HG02571 (cell line): ENCODE measurements at regions not wholly inside any gene's neighbourhood (a gene's known extent, or its start where the extent isn't known, plus 50 kb on each side); places are given as distances from the start of the nearest gene placed in this dataset.
"Not testable (repeated sequence)": the region's sequence is repeated elsewhere in the genome, so short reads cannot be mapped to it uniquely, and the experiment has no call there.

Experiments used
- ATAC-seq: cut with Tn5 transposase; IDR thresholded peaks from one replicate; pipeline ENCODE4 v1.9.1; 2021; ENCODE audit warnings: mild to moderate bottlenecking, moderate library complexity; ENCODE audit not compliant: unreplicated experiment

DNA sequence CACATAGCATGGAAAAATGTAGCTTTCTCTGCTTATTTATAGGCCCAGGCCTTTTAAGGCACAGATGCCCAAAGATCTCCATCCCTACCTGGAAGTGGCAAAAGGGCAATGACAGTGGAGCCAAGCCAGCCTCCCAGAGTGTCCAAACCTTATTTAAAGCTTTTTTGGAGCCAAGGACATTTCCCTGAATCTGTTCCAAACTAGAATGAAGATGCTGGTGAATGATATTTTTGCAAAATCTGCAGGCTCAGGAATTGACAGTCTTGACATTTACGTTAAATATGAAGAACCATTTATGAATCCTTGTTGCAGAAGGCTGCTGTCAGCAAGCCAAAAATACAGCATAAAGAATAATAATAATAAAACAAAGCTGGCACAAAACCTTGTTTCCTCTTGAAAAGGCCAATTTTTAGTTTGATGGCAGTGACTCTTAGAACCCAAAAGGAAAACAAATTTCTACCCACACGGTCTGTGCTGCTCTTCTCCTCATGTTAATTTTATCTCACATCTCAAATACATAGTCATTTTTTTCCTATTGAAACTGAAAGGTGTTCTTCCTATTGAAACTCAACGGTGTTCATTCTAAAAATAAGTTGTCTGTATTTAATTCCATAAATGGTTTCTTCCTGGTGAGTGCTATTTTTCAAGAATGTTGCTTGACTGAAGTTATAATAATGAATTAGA lies 206.3 kb upstream of the TBL1X start:
- no peak for ATAC-seq

DNA sequence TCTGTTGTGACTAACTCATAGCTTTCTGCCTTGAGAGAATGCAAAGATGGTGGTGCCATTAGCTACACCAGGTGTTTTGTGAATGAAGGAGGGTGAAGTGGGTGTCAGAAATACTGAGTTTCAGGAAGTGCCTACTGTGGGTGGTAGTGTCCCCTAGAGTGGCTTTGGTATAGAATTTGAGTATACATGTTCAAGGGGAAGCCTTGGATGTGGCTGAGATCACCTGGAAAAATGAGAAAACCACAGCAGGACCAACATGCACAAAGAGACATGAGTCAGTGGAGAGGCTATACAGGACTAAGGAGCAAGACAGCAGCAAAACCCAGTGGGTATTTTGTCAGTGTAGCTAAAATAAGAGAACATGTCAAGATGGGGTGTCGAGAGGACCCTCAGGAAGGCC lies 204.3 kb upstream of the TBL1X start:
- ATAC-seq, result no peak

DNA sequence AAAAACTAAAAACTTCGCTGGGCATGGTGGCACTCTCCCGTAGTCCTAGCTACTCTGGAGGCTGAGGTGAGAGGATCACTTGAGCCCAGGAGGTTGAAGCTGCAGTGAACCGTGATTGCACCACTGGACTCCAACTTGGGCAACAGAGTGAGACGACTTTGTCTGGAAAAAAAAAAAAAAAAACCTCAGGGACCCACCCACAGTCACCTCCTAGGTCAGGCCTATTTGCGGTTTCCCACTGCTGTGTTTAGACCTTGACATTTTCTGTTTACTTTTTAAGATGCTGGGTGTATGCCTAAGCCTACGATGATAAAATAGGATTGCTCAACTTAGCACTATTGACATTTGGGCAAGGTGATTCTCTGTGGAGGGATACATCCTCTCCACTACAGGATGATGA lies 197.4 kb upstream of the TBL1X start:
- ATAC-seq, result no peak

DNA sequence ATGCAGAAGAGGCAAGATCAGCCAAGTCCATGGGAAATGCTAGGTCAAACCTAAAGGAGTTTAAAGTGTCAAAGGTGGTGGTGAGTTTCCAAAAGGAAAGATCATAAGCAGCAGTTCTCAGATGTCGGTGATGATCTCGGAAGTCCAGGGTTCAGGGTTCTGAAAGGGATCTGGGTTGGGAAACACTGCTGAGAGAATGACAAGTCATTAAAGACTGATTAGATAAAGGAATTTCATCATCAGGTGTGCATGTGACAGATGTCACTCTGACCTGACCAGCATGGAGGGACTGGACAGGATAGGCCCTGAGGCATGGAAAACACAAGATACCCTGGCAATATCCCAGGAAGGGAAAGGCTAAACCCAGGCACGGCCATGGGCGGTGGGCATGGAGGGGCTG lies 195.7 kb upstream of the TBL1X start:
- ATAC-seq, result no peak

DNA sequence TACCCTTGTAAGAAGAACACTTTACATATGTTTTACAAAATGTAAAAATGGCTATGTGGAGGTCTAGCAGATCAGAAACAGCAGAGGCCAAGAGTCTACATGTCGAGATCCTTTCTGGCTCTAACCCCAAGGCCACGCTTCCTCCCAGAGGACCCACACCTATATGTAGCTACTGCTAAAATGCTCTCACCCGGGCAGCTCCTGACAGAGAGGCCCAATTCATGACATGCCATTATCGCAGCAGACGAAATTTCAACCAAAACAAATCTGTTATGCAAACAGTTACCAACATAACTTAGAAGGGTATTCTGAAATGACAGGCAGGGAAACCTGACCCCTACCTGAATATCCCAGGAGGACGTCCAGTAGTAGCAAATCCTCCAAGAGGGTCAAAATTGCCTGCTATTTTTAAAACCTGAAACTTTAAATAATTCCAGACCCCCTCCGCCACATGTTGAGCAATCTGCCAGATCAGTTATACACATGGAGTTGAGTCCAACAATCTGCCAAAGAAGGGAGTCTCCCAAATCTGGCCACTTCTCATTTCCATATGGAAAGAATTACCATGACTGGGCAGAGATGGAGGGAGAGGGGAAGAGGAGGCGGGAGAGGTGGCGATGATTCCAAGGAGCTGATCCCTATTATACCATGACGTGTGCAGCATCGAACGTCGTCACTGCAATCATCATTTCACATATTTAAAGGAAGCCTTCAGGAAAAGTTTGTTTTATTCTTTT lies 192.9 kb upstream of the TBL1X start:
- ATAC-seq, result no peak

DNA sequence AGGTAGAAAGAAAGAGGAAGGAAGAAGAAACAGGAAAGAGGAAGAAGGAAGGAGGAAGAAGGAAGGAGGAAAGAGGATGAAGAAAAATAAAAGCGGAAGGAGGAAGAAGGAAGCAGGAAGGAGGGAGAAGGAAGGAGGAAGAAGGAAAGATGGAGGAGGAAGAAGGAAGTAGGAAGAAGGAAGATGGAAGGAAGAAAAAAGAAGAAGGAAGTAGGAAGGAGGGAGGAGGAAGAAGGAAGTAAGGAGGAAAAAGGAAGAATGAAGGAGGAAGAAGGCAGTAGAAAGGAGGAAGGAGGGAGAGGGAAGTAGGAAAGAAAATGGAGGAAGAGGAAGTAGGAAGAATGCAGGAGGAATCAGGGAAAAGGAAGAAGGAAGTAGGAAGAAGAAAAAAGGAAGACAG lies 191.1 kb upstream of the TBL1X start:
- ATAC-seq, result no peak

DNA sequence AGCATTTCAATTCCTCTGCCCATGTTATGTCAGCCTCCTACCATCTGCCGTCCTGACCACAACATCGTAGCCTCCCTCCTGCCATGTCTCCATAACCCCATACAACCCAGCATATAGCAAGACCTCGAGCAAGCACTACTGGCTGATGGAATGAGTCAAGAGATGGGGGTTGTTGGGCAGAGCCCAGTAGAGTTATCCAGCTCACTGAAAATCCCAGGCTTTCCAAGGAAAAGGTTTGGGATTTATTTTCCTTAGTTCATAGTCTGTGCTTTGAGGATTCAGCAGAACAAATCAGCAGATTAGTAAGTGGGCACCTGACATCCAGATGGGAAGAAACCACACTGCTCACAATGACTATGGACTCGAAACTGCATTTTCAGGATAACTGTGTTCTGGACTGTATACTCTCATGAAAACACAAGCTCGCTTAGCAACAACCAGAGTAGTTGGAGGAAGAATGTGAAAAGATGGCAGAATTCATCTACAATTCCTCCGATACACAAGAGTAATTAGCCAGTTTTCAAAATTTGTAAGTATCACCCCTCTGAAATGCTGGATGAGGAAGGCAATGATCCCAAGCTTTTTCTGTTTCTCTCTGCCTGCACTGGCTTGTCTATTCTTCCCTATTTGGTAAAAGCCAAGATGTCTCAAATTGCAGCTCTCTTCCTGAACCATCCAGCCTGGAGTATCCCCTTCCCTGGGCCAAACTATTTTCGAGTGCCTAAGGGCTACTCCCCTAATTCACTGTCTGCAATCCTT lies 186.2 kb upstream of the TBL1X start:
- no peak for ATAC-seq

DNA sequence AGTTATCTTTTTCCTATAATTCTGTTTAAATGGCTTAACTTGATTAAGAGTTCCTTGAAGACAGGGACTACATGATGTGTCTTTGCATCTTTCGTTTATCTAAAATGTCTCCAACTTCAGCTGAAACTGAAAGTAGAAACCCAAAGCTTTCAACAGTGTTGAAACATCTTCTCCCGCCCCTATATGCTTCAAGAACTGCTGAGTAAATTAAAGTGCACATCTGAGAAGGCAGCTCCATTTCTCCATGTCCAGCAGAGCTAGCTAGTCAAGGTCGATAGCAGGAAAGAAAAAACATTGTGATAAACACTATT lies 185.7 kb upstream of the TBL1X start:
- no peak for ATAC-seq

DNA sequence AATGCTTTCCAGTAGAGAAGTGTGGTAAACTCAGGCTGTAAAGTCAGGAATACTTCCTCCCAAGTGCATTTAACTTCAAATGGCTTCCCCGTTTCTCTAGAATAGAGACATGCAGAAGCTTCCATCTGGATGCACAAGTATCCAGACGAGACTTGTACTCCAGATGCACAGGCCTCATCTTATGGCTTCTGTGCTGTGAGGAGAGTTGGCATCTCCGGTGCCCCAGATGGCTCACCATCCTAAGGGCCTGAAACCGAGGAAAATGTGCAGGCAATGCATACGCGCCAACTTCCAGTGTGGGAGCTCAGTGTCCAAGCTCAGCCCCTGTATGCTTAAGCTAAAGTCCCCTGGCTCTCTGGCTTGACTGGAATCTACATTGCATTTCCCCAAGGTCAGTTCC lies 184.0 kb upstream of the TBL1X start:
- no peak for ATAC-seq

DNA sequence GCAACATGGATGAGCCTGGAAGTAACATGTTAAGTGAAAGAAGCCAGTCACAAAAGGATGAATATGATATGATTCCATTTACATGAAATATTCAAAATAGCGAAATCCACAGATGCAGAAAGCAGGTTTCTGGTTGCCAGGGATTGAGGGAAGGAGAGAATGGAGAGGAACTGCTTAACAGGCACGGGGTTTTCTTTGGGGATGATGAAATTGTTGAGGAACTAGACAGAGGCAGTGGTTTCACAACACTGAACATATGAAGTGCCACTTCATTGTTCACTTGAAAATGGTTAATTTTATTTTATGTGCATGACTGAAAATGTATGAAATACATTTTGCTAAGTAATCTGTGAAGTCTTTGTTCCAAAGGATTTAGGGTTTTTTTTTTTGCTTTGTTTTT lies 182.5 kb upstream of the TBL1X start:
- no peak for ATAC-seq

DNA sequence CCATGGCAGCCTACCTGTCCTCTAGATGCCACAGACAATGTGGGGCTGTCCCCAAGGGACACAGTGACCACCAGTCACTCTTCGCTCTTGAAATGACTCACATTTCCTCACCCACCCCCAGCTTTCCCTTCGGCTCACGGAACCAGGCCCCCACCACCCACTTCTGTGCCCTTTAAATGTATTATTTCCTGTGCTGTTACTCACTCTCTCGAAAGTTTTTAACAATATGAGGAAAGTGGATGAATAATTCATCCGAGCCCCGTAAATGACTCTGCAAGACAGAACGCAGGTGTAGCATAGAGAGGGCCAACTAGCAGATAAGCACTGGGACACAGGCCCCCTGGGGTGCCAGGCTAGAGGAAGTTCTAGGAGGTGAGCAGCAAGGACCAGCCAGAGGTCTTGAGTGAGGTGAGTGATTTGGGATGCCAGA lies 179.5 kb upstream of the TBL1X start:
- ATAC-seq, result no peak

DNA sequence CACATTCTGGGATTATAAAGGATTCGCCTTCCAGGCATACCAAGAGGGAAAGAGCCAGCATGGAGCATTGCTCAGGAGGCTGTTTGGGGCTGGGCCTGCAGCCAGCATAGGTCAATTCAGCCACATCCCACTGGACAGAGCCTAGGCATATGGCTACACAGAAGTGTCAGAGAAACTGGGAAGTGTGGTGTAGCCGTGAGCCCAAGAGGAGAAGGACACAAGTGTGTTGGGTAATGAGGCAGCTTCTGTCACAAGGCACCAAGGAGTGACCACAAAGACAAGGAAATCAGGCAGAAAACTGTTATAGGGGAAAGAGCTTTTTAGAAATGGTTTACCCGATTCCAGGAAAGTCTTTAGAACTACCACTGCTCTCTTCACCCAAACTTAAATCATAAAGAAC lies 178.6 kb upstream of the TBL1X start:
- no peak for ATAC-seq

DNA sequence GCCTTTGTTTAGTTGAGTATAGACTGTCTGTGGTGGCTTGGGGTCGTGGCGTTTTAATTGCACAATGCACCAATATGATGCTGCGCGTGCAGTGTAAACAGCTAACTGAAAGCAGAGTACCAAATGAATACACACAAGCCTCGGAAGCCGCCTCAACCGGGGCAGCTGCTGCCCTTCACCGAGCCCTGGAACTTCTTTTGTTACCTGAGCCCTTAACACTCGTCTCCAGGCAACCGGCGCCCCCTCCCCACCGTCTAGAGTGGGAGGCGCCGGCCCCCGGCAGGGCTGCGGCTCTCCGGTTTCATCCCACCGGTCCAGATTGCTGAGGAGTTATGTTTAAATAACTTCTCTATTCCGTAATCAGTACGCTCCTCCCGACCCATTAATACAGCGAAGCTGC lies 173.2 kb upstream of the TBL1X start:
- no peak for ATAC-seq

DNA sequence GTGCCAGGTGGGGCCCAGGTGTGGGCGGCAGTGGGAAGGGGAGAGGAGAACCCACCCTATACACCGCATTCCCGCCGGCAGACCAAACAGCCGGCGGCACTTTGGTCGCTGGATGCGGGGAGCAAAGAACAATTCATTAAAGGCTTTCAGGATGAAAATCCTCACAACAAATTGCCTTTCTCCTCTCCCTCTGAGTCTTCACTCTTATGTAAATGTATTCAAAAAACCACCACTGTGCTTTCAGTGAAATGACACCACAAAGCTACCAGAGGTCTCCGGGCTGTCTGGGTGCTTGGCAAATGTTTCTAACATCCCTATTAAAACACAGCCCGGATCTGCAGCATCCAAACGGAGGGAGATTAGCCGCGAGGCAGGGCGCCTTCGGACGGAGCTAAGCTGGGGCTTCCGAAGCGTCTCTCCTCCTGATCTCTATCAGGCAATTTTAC lies 171.8 kb upstream of the TBL1X start:
- no peak for ATAC-seq

DNA sequence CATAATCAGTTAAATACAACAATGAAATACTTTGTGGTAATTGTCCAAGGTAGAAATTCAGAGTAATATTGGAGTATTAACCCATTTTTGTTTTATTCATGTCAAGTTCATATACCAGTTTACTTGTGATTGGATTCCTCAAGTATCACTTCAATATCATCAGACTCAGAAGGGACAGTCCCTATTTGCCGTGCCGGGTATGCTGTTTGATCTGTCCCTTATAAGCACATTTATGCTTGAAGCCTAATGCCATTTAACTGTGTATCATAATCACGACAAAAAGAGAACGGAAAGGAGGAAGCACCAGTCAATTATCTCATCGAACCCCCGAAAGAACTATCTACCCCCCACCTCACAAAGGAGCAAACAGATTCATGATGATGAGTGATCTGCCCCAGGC lies 171.0 kb upstream of the TBL1X start:
- no peak for ATAC-seq

DNA sequence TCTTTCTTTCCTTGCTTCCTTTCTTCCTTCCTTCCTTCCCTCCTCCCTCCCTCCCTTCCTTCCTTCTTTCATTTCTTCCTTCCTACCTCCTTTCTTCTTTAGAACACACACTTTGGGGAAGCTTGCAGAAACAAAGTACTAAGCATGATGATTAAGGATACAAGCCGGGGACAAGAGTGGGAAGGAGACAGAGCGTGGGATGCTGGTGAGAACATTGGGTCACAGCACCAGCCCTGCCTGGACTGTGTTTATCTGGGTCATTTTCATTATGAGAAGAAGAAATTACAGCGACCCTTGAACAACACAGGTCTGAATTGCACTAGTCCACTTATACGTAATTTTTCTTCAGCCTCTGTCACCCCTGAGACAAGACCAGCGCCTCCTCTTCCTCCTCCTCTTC lies 169.3 kb upstream of the TBL1X start:
- ATAC-seq, result no peak

DNA sequence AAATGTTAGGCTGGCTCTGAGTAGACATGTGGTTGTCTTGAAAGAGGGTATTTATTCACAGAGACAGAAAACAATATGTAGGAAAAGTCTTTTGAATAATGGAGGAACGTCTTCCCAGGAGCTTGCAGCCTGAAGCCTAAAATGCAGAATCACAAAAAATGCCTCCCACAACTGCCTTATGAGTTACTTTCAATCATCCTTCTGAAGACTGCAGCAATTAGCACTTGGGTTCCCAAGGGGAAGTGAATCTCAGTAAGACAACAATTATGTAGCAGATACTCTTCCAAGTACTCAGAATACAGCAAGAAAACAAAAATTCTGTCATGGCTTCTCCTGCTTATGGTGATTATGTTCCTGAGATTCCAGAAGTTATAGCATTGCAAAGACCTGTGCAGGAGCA lies 166.6 kb upstream of the TBL1X start:
- no peak for ATAC-seq

DNA sequence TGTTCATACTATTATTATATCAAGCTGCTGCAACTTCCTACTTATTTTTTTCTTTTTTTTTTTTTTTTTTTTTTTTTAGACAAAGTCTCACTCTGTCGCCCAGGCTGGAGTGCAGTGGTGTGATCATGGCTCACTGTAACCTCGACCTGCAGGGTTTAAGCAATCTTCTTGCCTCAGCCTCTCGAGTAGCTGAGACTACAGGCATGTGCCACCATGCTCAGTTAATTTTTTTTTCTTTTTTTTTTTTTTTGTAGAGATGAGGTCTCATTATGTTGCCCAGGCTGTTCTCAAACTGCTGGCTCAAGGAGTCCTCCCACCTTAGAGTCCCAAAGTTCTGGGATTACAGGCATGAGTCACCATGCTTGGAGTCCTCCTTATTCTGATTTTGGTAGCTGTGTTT lies 165.2 kb upstream of the TBL1X start:
- ATAC-seq, result not testable (repeated sequence)

DNA sequence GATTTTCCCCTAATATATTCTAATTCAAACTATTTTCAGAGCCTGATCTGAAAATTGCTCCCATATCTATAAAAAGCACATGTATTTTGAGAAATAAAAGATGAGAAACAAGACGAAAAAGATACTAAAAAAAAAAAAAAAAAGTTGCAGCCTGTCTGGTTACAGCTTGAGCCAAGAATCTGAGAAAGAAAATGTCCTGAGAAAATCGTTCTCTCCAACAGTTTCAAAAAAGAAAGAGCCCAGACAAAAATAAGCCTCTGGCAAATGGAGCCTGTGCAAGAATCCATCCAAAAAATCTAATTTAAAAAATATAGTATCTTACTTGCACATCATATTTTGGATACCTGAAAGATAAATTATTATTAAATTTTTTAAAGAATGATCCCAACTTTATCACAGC lies 163.0 kb upstream of the TBL1X start:
- no peak for ATAC-seq

DNA sequence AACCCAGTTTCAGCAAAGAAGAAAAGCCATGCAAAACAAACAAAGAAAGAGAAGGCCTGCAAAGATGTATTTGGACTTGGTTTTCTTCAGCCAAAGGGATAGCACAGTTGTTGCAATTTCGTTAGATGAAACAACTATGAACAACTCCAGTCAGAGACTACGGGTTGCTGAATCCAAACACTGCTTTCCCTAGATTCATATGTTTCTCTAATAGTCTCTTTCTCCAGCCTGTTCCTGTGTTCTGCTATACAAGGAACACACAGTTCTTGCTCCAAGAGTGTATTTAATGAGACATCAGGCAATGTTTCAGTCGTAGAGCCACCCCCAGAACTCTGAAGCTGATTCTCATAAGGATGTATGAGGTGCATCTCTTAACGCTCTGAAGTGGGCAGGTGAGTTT lies 162.5 kb upstream of the TBL1X start:
- no peak for ATAC-seq

DNA sequence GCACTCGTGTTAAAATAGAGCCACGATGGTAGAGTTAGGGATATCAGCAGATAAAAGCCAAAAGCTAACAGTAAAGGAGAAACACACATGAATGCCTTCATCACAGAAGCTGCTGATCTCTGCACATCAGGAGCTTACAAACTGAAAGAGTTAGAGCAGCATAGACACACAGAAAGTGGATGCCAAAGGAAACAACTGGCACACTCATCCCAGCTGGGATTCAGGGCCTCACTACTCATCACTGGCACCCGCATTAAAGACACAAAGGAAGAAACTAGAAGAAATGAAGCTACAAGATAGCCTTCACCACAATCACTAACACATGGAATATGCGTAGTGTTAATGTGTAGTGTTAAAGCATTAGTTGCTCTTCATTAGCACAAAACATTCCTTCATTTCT lies 156.4 kb upstream of the TBL1X start:
- no peak for ATAC-seq

DNA sequence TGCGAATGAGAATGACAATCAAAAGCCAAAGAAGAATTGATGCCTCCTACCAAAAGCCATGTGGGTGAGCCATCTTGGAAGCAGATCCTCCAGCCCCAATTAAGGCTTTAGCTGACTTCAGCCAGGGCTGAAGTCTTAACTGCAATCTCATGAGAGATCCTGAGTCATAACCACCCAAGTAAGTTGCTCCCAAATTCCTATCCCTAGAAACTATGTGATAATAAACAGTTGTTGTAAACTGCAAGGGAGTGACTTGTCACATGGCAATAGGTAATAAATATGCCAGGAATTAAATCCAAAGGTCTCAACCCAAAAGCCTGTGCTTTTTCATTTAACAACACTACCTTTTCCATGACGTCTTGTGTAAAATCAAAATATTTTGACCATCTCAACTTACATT lies 154.2 kb upstream of the TBL1X start:
- no peak for ATAC-seq
